GM12891 (cell line): ENCODE measurements at regions not wholly inside any gene's neighbourhood (a gene's known extent, or its start where the extent isn't known, plus 50 kb on each side); places are given as distances from the start of the nearest gene placed in this dataset.
"Not testable (repeated sequence)": the region's sequence is repeated elsewhere in the genome, so short reads cannot be mapped to it uniquely, and the experiment has no call there.

Experiments used
- DNase-seq: peaks from one replicate; pipeline ENCODE4 v3.0.0; 2011; ENCODE audit warnings: low spot score; ENCODE audit not compliant: insufficient read length
- FAIRE-seq: peaks from 2 replicates; lab custom pipeline; 2011; peaks lifted over from hg19 to GRCh38; lab: Jason Lieb, UNC
- PAX5 ChIP-seq: IDR thresholded peaks from 2 replicates; pipeline ENCODE4 v1.6.1; 2011; ENCODE audit warnings: low read length, moderate library complexity, mild to moderate bottlenecking; ENCODE audit not compliant: insufficient read depth, severe bottlenecking
- POLR2A ChIP-seq: IDR thresholded peaks from 2 replicates; pipeline ENCODE4 v1.6.1; 2011; ENCODE audit warnings: low read depth, low read length, control low read depth
- POLR2AphosphoS5 ChIP-seq: IDR thresholded peaks from 2 replicates; pipeline ENCODE4 v1.6.1; 2011; ENCODE audit warnings: low read depth, low read length, control low read depth
- POU2F2 ChIP-seq: IDR thresholded peaks from 2 replicates; pipeline ENCODE4 v1.6.1; 2011; ENCODE audit warnings: low read depth, mild to moderate bottlenecking, control low read depth, low read length, moderate library complexity
- SPI1 ChIP-seq: IDR thresholded peaks from 2 replicates; pipeline ENCODE4 v1.6.1; 2011; ENCODE audit warnings: low read depth, low read length, control low read depth
- TAF1 ChIP-seq: IDR thresholded peaks from 2 replicates; pipeline ENCODE4 v1.6.1; 2011; ENCODE audit warnings: low read depth, low read length, control low read depth

DNA sequence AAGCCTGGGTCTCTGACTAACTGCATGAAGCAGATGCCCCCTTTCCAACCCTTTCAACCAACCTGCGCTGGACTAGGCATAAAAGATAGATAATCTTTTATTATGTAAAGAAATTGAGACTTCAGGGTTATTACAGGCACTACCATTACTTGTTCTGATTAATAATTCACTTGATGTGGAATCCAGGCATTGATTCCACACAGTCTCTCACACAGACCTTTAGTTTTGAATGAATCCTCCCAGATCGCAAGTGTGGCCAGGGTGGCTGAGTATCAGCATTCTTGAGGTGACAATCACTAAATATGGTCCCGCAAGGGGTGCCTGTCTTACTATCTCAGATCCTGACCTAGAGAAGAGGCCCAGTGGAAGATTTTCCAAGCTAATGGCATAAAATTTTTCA, 368.9 kb upstream of the ONECUT1 start:
- FAIRE-seq (no peak), DNase-seq (no peak)
- TF ChIP-seq POLR2AphosphoS5 (no peak), TAF1 (no peak), PAX5 (no peak), POLR2A (no peak), POU2F2 (no peak), SPI1 (no peak)

- no peak for TF ChIP-seq POLR2A
- no peak for TF ChIP-seq SPI1
- DNase-seq (no peak), FAIRE-seq (no peak)
These were observed 343.2 kb upstream of the ONECUT1 start for GRCh38 chr15:53133255-53133850.

- no peak for TF ChIP-seq PAX5
- FAIRE-seq (no peak), DNase-seq (no peak)
These were observed 340.8 kb upstream of the ONECUT1 start for GRCh38 chr15:53130943-53131342.

- FAIRE-seq: no peak
- TF ChIP-seq PAX5 (no peak), POLR2AphosphoS5 (no peak), SPI1 (no peak), POU2F2 (no peak), TAF1 (no peak), POLR2A (no peak)
- DNase-seq: no peak
These were observed 339.2 kb upstream of the ONECUT1 start for GRCh38 chr15:53129121-53129904.

DNA sequence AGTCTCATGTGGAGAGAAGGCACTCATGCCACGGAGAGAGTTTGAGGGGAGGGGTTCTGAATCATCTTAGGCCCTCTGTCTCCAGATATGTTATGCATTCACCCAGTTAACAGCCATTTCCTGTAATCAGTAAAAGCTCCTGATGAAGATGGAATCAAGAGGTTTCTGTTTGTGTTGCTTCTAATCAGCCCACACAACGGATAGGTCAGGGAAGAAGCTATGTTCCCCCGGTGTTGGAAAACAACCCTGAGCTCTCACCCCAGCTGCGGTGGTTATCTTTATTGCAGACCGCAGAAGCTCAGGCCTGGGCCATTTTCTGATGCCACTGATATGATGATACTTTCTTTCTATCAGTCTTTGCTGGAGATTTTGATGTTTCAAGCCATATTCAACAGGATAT, 338.5 kb upstream of the ONECUT1 start:
- FAIRE-seq: no peak
- TF ChIP-seq POLR2AphosphoS5 (no peak), POU2F2 (no peak), POLR2A (no peak), PAX5 (no peak), TAF1 (no peak), SPI1 (no peak)
- DNase-seq: no peak

DNA sequence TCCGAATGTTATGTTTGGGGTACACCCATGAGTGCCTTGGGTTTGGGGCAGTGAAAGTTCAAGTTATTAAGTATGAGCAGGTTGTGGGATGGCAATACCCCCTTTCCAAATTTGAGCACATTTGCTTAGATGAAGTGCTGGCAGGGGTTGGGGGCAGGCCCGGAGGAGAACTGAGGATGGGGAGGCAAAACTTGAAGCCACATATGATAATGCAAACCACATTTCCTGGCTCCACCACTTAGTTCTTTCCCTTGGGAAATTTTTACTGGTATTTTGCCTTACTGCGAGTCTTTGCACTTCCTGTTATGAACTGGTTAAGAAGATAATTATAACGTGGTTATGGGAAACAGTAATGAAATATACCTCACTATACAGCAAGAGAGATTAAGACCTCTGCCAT, 336.0 kb upstream of the ONECUT1 start:
- DNase-seq (no peak), FAIRE-seq (no peak)
- TF ChIP-seq SPI1: no peak
- no peak for TF ChIP-seq TAF1
- TF ChIP-seq POLR2AphosphoS5: no peak
- no peak for TF ChIP-seq PAX5
- TF ChIP-seq POU2F2: no peak
- no peak for TF ChIP-seq POLR2A

DNA sequence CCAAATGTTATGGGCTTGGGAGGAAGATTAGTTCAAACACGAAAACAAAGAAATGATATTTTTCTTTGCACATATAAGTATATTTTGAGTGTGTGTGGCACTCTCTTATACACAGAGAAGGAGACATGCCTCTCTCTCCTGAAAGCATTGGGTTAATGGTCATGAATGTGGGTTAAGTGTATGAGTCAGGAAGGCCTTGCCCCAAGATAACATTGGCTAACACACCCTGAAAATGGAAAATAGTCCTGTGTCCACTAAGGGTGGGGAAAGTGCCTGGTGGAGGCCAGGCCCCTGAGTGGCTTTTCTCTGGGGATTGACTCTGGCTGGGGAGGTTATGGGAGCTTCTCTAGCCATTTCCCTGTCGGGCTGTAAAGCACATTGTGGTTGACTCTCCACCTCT, 332.7 kb upstream of the ONECUT1 start:
- TF ChIP-seq SPI1 (no peak), POLR2A (no peak), POLR2AphosphoS5 (no peak), PAX5 (no peak), TAF1 (no peak), POU2F2 (no peak)
- FAIRE-seq (no peak), DNase-seq (no peak)

DNA sequence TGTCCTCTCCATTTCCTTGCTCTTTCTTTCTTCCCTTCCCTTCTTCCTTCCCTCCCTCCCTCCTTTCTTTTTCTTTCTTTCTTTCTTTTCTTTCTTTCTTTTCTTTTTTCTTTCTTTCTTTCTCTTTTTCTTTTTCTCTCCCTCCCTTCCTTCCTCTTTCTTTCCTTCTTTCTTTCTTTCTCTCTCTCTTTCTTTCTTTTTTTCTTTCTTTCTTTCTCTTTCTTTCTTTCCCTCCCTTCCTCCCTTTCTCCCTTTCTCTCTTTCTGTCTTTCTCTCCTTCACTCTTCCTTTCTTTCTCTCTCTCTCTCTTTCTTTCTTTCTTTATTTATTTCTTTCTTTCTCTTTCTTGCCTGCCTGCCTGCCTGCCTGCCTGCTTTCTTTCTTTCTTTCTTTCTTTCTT, 326.8 kb upstream of the ONECUT1 start:
- FAIRE-seq, DNase-seq: not testable (repeated sequence)

GRCh38 chr15:53116169-53116568, 326.0 kb upstream of the ONECUT1 start:
- FAIRE-seq (no peak), DNase-seq (no peak)
- no peak for TF ChIP-seq POLR2AphosphoS5
- no peak for TF ChIP-seq TAF1
- no peak for TF ChIP-seq POLR2A
- no peak for TF ChIP-seq POU2F2
- TF ChIP-seq PAX5: no peak
- TF ChIP-seq SPI1: no peak

GRCh38 chr15:53115563-53115962, 325.4 kb upstream of the ONECUT1 start:
- no peak for DNase-seq
- TF ChIP-seq POU2F2 (no peak), PAX5 (no peak), TAF1 (no peak), SPI1 (no peak), POLR2AphosphoS5 (no peak), POLR2A (no peak)
- FAIRE-seq: no peak

DNA sequence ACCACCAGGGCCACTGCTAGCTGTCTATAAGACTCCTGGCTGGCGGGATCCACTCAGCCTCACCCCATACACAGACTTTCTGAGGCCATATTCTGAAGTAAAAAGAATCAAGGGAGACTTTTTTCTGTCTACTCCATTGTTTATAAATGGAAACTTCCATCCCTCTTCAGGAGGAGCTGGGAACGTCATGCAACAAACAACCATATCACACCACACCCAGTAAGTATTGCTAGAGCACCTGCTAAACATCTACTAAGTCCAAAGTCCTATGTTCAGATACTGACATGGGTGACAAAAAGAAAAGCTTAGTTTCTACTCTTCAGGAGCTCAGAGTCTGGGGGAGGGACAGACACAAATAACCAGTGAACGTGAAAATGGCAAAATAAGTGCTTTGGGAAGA, 324.8 kb upstream of the ONECUT1 start:
- DNase-seq (no peak), FAIRE-seq (no peak)
- no peak for TF ChIP-seq POLR2AphosphoS5
- no peak for TF ChIP-seq SPI1
- no peak for TF ChIP-seq POU2F2
- TF ChIP-seq PAX5: no peak
- TF ChIP-seq TAF1: no peak
- no peak for TF ChIP-seq POLR2A
